Esophagus muscularis mucosa (tissue), 4 donors: ENCODE measurements at regions not wholly inside any gene's neighbourhood (a gene's known extent, or its start where the extent isn't known, plus 50 kb on each side); places are given as distances from the start of the nearest gene placed in this dataset.

Experiments used
- CTCF ChIP-seq, 3 experiments: fragments of 200-600 bp in 2 of 3; fragments of 450-650 bp in 1 of 3; sonication (generic) in 2 of 3; IDR thresholded peaks; one replicate each; pipeline ENCODE4 v1.5.1; 2017 to 2019; ENCODE audit warnings: antibody characterized with exemption in 3 of 3, mild to moderate bottlenecking in 2 of 3, moderate library complexity in 1 of 3
- EP300 ChIP-seq: sonication (generic); formaldehyde crosslinking; IDR thresholded peaks from one replicate; pipeline ENCODE4 v1.6.1; 2017; ENCODE audit warnings: antibody characterized with exemption
- POLR2A ChIP-seq: fragments of 450-650 bp; IDR thresholded peaks from one replicate; pipeline ENCODE4 v1.6.1; 2017; ENCODE audit warnings: antibody characterized with exemption, moderate library complexity, mild to moderate bottlenecking, low read depth

GRCh38 chr7:32224276-32224675 is 154.1 kb upstream of the PDE1C start:
- TF ChIP-seq CTCF (IDR thresholded peaks at IDR 0.05), result no peak
- TF ChIP-seq POLR2A, result no peak
- no peak for TF ChIP-seq EP300
